ENCODE measurements at regions not wholly inside any gene's neighbourhood (a gene's known extent, or its start where the extent isn't known, plus 50 kb on each side); places are given as distances from the start of the nearest gene placed in this dataset.

DNA sequence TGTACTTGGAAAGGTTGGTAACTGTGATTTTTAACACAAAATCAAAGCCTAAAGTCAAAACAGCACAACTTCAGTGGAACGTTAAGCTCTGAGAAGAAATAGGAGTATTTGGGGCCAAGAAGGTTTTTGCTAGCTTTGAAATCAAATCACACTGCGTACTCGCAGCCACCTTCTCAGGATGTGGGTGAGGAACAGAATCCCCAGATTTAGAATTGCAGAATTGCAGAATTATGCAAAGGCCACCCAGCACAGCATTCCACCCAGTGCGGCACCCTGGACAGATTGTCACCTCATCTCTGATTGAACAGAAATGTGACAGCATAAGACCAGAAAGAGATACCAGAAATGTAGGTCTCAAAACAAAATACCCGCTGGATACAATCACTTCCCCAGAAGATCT, 181.1 kb downstream of the DHX15 start:
- no peak for DNase-seq (ENCODE audit: low read depth, low spot score)
- TF ChIP-seq, protein P1, sequence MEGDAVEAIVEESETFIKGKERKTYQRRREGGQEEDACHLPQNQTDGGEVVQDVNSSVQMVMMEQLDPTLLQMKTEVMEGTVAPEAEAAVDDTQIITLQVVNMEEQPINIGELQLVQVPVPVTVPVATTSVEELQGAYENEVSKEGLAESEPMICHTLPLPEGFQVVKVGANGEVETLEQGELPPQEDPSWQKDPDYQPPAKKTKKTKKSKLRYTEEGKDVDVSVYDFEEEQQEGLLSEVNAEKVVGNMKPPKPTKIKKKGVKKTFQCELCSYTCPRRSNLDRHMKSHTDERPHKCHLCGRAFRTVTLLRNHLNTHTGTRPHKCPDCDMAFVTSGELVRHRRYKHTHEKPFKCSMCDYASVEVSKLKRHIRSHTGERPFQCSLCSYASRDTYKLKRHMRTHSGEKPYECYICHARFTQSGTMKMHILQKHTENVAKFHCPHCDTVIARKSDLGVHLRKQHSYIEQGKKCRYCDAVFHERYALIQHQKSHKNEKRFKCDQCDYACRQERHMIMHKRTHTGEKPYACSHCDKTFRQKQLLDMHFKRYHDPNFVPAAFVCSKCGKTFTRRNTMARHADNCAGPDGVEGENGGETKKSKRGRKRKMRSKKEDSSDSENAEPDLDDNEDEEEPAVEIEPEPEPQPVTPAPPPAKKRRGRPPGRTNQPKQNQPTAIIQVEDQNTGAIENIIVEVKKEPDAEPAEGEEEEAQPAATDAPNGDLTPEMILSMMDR (IDR thresholded peaks at IDR 0.05; ENCODE audit: low read depth, low read length) = no peak
- H3K4me3 ChIP-seq (ENCODE audit: low read depth, low read length) = no peak overlapping the region
- in situ Hi-C loops (cut with HindIII; ENCODE audit: low sequenced_read_pairs) = no loop called here

DNA sequence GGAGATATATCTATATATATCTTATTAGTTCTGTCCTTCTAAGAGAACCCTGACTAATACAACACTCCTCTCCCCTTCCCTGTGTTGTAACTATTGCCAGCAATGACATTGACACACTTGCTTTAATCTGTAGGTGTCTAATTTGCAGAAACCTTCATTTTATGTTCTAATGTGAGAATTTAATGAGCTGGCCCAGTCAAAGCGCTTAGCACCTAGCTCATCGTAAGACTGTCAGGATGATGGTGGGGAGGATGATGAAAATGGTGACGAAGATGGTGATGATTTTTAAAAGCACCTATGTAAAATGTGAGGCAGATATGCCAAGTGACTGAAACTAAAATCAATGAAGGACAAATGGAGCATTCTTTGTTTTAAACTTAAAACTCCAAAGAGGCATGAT, 183.8 kb downstream of the DHX15 start:
- TF ChIP-seq, protein P1 (IDR thresholded peaks at IDR 0.05; ENCODE audit: low read depth, low read length) = no peak
- in situ Hi-C loops (cut with HindIII; ENCODE audit: low sequenced_read_pairs) = no loop called here
- H3K4me3 ChIP-seq (ENCODE audit: low read depth, low read length) = no peak overlapping the region

DNA sequence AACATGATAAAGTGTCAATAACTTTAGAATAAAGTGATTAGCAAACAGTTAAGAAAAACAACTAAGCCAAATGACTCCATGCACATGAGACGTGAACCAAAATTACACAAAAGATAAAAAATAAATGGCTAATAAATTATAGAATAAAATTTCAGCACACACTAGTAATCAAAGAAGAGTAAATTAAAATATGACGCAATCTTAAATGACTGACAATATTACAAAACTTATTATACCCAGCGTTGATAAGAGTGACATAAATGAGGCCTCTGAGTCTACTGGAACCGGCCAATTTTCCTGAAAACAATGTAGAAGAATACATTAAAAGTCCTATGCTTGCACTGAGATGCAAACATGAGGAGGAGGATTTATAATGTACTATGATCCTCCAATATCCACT, 187.4 kb downstream of the DHX15 start:
- in situ Hi-C loops (cut with HindIII; ENCODE audit: low sequenced_read_pairs) = no loop called here
- TF ChIP-seq, protein P1 (IDR thresholded peaks at IDR 0.05; ENCODE audit: low read depth, low read length) = no peak
- no peak for DNase-seq (ENCODE audit: low read depth, low spot score)
- no peak overlapping the region for H3K4me3 ChIP-seq (ENCODE audit: low read depth, low read length)

More for the DNA sequence above, 183.8 kb downstream of the DHX15 start:
- no peak for DNase-seq (ENCODE audit: low read depth, low spot score)

DNA sequence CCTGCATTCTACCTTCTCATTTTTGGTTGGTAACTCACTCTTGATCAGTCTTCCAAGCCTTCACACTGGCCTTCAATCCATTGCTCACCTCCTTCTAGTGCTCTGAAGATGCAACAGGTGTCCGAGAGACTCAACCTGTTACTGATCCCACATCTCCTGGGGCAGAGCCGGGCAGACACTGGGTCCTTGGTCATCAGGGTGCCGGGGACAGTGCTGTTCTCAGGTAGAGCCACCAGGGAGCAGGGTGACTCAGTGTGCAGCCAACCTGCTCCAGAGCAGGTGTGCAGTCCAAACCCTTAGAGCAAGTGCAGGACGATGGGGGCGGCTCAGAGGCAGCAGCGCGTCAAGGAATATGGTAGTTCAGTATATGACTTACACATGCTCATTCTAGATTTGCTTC, 188.4 kb downstream of the DHX15 start:
- H3K4me3 ChIP-seq (ENCODE audit: low read depth, low read length) = no peak overlapping the region
- DNase-seq (ENCODE audit: low read depth, low spot score) = no peak
- in situ Hi-C loops (cut with HindIII; ENCODE audit: low sequenced_read_pairs) = no loop called here
- TF ChIP-seq, protein P1 (IDR thresholded peaks at IDR 0.05; ENCODE audit: low read depth, low read length) = no peak

DNA sequence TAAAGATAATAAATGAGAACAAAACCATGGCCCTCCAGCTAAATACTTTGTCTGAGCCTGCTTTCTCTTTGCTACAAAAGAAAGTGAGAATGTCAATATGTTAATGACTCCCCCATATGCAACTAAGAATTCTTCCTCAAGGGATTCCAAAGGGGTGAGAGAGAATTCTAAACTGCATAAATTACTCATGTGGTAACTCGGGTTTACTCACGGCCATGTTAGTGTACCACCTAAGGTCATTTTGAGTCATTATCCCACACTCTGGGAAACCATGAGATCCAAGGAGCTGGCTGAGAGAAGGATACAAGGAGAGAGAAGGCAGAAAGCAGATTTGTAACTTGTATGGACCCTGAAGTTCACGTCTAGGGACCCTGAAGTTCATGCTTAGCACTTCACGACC, 190.3 kb downstream of the DHX15 start:
- TF ChIP-seq, protein P1 (IDR thresholded peaks at IDR 0.05; ENCODE audit: low read depth, low read length) = no peak
- peak; percentile 78 for DNase-seq (ENCODE audit: low read depth, low spot score)
- in situ Hi-C loops (cut with HindIII; ENCODE audit: low sequenced_read_pairs) = no loop called here
- no peak overlapping the region for H3K4me3 ChIP-seq (ENCODE audit: low read depth, low read length)

DNA sequence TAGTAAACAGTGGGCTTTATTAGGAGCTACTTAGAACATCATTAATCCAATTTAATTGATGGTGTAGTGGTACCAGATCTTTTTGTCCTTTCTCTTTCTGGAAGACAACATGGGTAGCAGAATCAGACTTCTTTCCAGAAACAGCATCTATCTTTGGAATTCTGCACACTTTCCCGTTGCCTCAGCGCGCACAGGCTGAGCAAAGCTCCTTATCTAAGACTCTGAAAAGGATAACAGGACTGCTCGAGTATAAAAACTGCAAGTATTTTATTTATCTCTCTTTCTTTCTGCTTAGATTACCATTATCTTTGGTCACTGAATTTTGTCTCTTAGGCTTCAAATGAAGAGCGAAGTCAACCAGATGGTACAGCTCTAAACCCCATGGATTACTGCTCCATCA, 191.7 kb downstream of the DHX15 start:
- H3K4me3 ChIP-seq (ENCODE audit: low read depth, low read length) = no peak overlapping the region
- TF ChIP-seq, protein P1 (IDR thresholded peaks at IDR 0.05; ENCODE audit: low read depth, low read length) = no peak
- in situ Hi-C loops (cut with HindIII; ENCODE audit: low sequenced_read_pairs) = no loop called here
- no peak for DNase-seq (ENCODE audit: low read depth, low spot score)

DNA sequence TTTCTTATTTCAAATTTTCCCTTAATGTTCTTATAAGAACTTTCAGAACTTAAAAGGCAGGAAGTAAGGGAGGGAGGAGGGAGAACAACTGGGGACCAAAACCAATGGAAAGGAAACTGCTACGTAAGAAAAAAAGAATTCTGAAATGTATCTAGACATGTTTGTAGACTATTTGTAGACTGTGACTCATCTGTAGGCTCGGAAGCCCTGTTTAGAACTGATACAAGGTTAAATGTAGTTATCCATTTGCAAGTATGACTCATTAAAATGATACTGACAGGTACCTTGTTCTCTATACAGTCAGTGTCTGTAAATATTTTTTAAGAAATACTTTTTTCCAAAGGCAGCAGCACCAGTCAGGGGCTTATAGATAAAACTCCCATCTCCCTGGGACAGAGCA, 202.0 kb downstream of the DHX15 start:
- in situ Hi-C loops (cut with HindIII; ENCODE audit: low sequenced_read_pairs) = no loop called here
- no peak overlapping the region for H3K4me3 ChIP-seq (ENCODE audit: low read depth, low read length)
- TF ChIP-seq, protein P1 (IDR thresholded peaks at IDR 0.05; ENCODE audit: low read depth, low read length) = no peak
- DNase-seq (ENCODE audit: low read depth, low spot score) = peak; percentile 77
